HEK293 (cell line): ENCODE measurements at regions not wholly inside any gene's neighbourhood (a gene's known extent, or its start where the extent isn't known, plus 50 kb on each side); places are given as distances from the start of the nearest gene placed in this dataset.

ENCODE experiments used
- CTCF ChIA-PET: fragments of 350-600 bp; formaldehyde crosslinking; extraction: SDS; loops from one replicate; lab custom pipeline; 2021; ENCODE audit warnings: antibody characterized with exemption; lab: Yijun Ruan, JAX
- POLR2A ChIA-PET: fragments of 300-600 bp; formaldehyde crosslinking; extraction: SDS; loops from one replicate; lab custom pipeline; 2020; ENCODE audit warnings: antibody characterized with exemption, inconsistent platforms; lab: Yijun Ruan, JAX
- H3K27ac ChIP-seq: fragments of 200-500 bp; sonication (Bioruptor generic); 2 replicates; pipeline ENCODE4 v1.5.1; 2014; ENCODE audit warnings: low read depth, low read length, control low read depth, inconsistent platforms; ENCODE audit errors: extremely low read depth
- H3K36me3 ChIP-seq, 2 experiments: fragments of 200-500 bp in 1 of 2; sonication (Bioruptor generic) in 1 of 2; 1 replicate in 1 of 2; 2 replicates in 1 of 2; pipeline ENCODE4 v1.5.1; 2014 to 2017; ENCODE audit warnings: inconsistent platforms in 2 of 2, low read length in 2 of 2; ENCODE audit not compliant: control insufficient read depth in 2 of 2, insufficient read depth in 1 of 2
- H3K4me1 ChIP-seq: fragments of 200-500 bp; sonication (Bioruptor generic); 2 replicates; pipeline ENCODE4 v1.5.1; 2014; ENCODE audit warnings: mild to moderate bottlenecking, low read length, inconsistent platforms; ENCODE audit not compliant: control insufficient read depth, insufficient read depth
- H3K4me3 ChIP-seq: 2 replicates; pipeline ENCODE4 v1.5.1; 2011; ENCODE audit warnings: low read depth, mild to moderate bottlenecking, control low read depth, low read length, moderate library complexity
- H3K9me3 ChIP-seq: fragments of 200-500 bp; sonication (Bioruptor generic); 2 replicates; pipeline ENCODE4 v1.5.1; 2014; ENCODE audit warnings: low read depth, low read length, inconsistent platforms; ENCODE audit not compliant: control insufficient read depth, insufficient read depth
- ZBTB21 ChIP-seq: fragments of 450-650 bp; formaldehyde crosslinking; IDR thresholded peaks from 2 replicates; pipeline ENCODE4 v1.5.1; 2017; ENCODE audit warnings: missing biosample characterization, missing genetic modification characterization
- ZNF148 ChIP-seq: fragments of 450-650 bp; formaldehyde crosslinking; IDR thresholded peaks from 2 replicates; pipeline ENCODE4 v1.5.0; 2017; ENCODE audit warnings: missing biosample characterization, missing genetic modification characterization, borderline replicate concordance
- ZNF18 ChIP-seq: fragments of 450-650 bp; formaldehyde crosslinking; IDR thresholded peaks from 2 replicates; pipeline ENCODE4 v1.5.1; 2016; ENCODE audit warnings: missing biosample characterization, missing genetic modification characterization
- ZNF416 ChIP-seq: fragments of 450-650 bp; formaldehyde crosslinking; IDR thresholded peaks from 2 replicates; pipeline ENCODE4 v1.5.1; 2016; ENCODE audit warnings: missing biosample characterization, missing genetic modification characterization
- ZNF48 ChIP-seq: fragments of 450-650 bp; formaldehyde crosslinking; IDR thresholded peaks from 2 replicates; pipeline ENCODE4 v1.5.1; 2016; ENCODE audit warnings: missing biosample characterization, missing genetic modification characterization
- ZNF518A ChIP-seq: fragments of 450-650 bp; formaldehyde crosslinking; conservative IDR thresholded peaks from 2 replicates; pipeline ENCODE4 v1.5.1; 2016; ENCODE audit warnings: low read depth, missing biosample characterization, missing genetic modification characterization
- ZNF530 ChIP-seq: fragments of 450-650 bp; formaldehyde crosslinking; IDR thresholded peaks from 2 replicates; pipeline ENCODE4 v1.5.1; 2016; ENCODE audit warnings: low read depth, missing biosample characterization, missing genetic modification characterization
- ZNF544 ChIP-seq: fragments of 450-650 bp; formaldehyde crosslinking; IDR thresholded peaks from 2 replicates; pipeline ENCODE4 v1.5.0; 2017; ENCODE audit warnings: missing biosample characterization, missing genetic modification characterization
- ZNF776 ChIP-seq: fragments of 450-650 bp; formaldehyde crosslinking; IDR thresholded peaks from 2 replicates; pipeline ENCODE4 v1.5.0; 2017; ENCODE audit warnings: missing biosample characterization, missing genetic modification characterization, borderline replicate concordance
- TF ChIP-seq, protein P1 (sequence below): fragments of 450-650 bp; formaldehyde crosslinking; IDR thresholded peaks from 2 replicates; pipeline ENCODE4 v1.5.1; 2016; ENCODE audit warnings: missing biosample characterization, missing genetic modification characterization

DNA sequence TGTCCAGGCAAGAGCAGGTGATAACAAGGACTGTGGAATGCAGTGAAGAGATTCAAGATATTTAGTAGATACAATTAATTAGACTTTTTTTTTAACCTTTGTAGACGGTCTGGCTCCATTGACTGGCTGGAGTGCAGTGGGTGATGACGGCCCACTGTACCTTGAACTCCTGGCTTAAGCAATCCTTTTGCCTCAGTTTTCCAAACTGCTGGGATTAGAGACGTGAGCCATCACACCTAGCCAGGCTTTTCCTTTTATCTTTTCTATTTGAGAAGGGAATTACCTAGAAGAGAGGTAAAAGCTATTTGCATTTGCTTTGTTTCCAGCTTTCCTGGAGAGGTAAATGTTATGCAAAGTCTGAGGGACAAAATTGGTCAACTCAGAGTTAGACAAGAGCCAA, 213.0 kb upstream of the MAGI2 start:
- no peak overlapping the region for H3K27ac ChIP-seq
- POLR2A ChIA-PET = no interaction called here
- CTCF ChIA-PET = interaction anchor here (0.6 kb wide), 1 partner anchor 37 kb away, joined by 8 read pairs; no protein-coding TSS in a partner anchor

More for the DNA sequence above, 213.0 kb upstream of the MAGI2 start:
- Histone ChIP-seq H3K4me3 (no peak overlapping the region), H3K9me3 (no peaks in the 10 kb centered on the region), H3K36me3 (no peaks in the 10 kb centered on the region), H3K4me1 (no peaks in the 10 kb centered on the region)
- TF ChIP-seq ZNF518A (tag by site-specific recombination) (no peak), ZNF48 (tag by site-specific recombination) (no peak), ZNF530 (tag by site-specific recombination) (no peak), ZBTB21 (tag by site-specific recombination) (no peak), ZNF18 (no peak), ZNF416 (tag by site-specific recombination) (no peak), ZNF776 (no peak), ZNF544 (tag by site-specific recombination) (no peak), ZNF148 (tag by site-specific recombination) (no peak)
- TF ChIP-seq, protein P1, sequence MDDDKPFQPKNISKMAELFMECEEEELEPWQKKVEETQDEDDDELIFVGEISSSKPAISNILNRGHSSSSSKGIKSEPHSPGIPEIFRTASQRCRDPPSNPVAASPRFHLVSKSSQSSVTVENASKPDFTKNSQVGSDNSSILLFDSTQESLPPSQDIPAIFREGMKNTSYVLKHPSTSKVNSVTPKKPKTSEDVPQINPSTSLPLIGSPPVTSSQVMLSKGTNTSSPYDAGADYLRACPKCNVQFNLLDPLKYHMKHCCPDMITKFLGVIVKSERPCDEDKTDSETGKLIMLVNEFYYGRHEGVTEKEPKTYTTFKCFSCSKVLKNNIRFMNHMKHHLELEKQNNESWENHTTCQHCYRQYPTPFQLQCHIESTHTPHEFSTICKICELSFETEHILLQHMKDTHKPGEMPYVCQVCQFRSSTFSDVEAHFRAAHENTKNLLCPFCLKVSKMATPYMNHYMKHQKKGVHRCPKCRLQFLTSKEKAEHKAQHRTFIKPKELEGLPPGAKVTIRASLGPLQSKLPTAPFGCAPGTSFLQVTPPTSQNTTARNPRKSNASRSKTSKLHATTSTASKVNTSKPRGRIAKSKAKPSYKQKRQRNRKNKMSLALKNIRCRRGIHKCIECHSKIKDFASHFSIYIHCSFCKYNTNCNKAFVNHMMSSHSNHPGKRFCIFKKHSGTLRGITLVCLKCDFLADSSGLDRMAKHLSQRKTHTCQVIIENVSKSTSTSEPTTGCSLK (tag by site-specific recombination) = no peak
